Caco-2 (cell line): ENCODE measurements at regions not wholly inside any gene's neighbourhood (a gene's known extent, or its start where the extent isn't known, plus 50 kb on each side); places are given as distances from the start of the nearest gene placed in this dataset.

Source experiments
- BruUV-seq: library from RNA; stranded (reverse); fragments of 400-500 nt; replicated peaks from 2 replicates; lab custom pipeline; 2021; lab: Mats Ljungman, UMichigan
- CTCF ChIA-PET: fragments of 300-600 bp; sonication (Branson Sonifier 250); formaldehyde crosslinking; loops from one replicate; lab custom pipeline; 2022; ENCODE audit warnings: antibody characterized with exemption; lab: Charles Lee
- POLR2A ChIA-PET: fragments of 300-600 bp; sonication (Branson Sonifier 250); formaldehyde crosslinking; loops from one replicate; lab custom pipeline; 2022; ENCODE audit warnings: antibody characterized with exemption; lab: Charles Lee
- DNase-seq, 2 experiments: peaks; one replicate each; pipeline versions ENCODE4 v3.0.0 to v3.0.0-alpha.2; 2020 to 2022
- H3K27me3 ChIP-seq: replicated peaks from 2 replicates; pipeline ENCODE4 v1.6.0; 2011; ENCODE audit warnings: low read length; ENCODE audit not compliant: control insufficient read depth, insufficient read depth
- H3K36me3 ChIP-seq: 2 replicates; pipeline ENCODE4 v1.5.1; 2011; ENCODE audit warnings: low read length; ENCODE audit not compliant: control insufficient read depth, insufficient read depth
- H3K4me1 ChIP-seq: fragments of 250-450 bp; sonication (Bioruptor Pico); 2 replicates; pipeline ENCODE4 v1.5.1; 2020; ENCODE audit warnings: mild to moderate bottlenecking
- H3K4me3 ChIP-seq: 2 replicates; pipeline ENCODE4 v1.5.1; 2011; ENCODE audit warnings: low read depth, mild to moderate bottlenecking, control low read depth, low read length
- H3K9me3 ChIP-seq: fragments of 250-450 bp; sonication (Bioruptor Pico); 2 replicates; pipeline ENCODE4 v1.5.1; 2020; ENCODE audit warnings: mild to moderate bottlenecking, moderate library complexity
- H3K27ac Mint-ChIP-seq: one replicate; pipeline ENCODE4 v1.8.0; 2022; ENCODE audit warnings: mixed read lengths; ENCODE audit not compliant: unreplicated experiment
- H3K27me3 Mint-ChIP-seq: one replicate; pipeline ENCODE4 v1.8.0; 2022; ENCODE audit warnings: mixed read lengths; ENCODE audit not compliant: insufficient read depth, unreplicated experiment
- H3K36me3 Mint-ChIP-seq: one replicate; pipeline ENCODE4 v1.8.0; 2022; ENCODE audit warnings: mild to moderate bottlenecking, mixed read lengths; ENCODE audit not compliant: insufficient read depth, unreplicated experiment
- H3K4me1 Mint-ChIP-seq: one replicate; pipeline ENCODE4 v1.8.0; 2022; ENCODE audit warnings: low read depth, mixed read lengths; ENCODE audit not compliant: unreplicated experiment
- H3K4me3 Mint-ChIP-seq: one replicate; pipeline ENCODE4 v1.8.0; 2022; ENCODE audit warnings: mild to moderate bottlenecking, moderate library complexity, mixed read lengths; ENCODE audit not compliant: unreplicated experiment
- H3K9me3 Mint-ChIP-seq: one replicate; pipeline ENCODE4 v1.8.0; 2022; ENCODE audit warnings: mixed read lengths; ENCODE audit not compliant: unreplicated experiment
- intact Hi-C: fragments of 100-400 bp; cut with micrococcal nuclease; formaldehyde crosslinking; loops from one replicate; pipeline ENCODE4 v1.10.0; 2022; ENCODE audit not compliant: unreplicated experiment
- TF ChIP-seq, protein P1 (sequence below), 2 experiments: fragments of 200-600 bp in 1 of 2; IDR thresholded peaks; 1 replicate in 1 of 2; 2 replicates in 1 of 2; pipeline versions ENCODE4 v1.5.1 to v1.8.0; 2011 to 2022; ENCODE audit warnings: antibody characterized with exemption in 1 of 2, control low read depth in 1 of 2, inconsistent platforms in 1 of 2, low read depth in 1 of 2, low read length in 1 of 2, mild to moderate bottlenecking in 1 of 2, moderate library complexity in 1 of 2; ENCODE audit not compliant: insufficient read depth in 1 of 2, severe bottlenecking in 1 of 2, unreplicated experiment in 1 of 2

DNA sequence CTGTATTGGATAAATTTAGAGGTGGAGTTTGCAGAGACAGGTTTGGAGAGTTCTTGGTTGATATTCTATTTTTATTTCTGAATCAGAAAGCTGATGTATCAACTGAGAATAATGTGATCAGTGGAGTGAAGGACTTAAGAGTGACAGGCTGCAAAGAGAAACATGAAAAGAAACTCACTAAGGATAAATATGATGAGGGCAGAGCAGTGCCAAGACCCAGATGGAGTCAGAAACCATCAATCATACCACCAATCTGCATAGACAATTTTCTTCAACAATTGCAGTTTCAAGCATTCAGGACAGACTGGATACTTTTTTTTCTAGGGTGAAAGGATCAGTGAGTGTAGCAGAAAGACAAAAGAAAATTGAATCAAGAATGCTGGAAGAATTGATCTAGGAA lies 226.7 kb upstream of the NAV3 start:
- Histone ChIP-seq H3K36me3 (no peaks in the 10 kb centered on the region), H3K27me3 (no peaks in the 10 kb centered on the region; the same call in 1 of the 2 replicates), H3K4me1 (no peaks in the 10 kb centered on the region), H3K9me3 (no peaks in the 10 kb centered on the region), H3K4me3 (no peak overlapping the region)
- TF ChIP-seq, protein P1, sequence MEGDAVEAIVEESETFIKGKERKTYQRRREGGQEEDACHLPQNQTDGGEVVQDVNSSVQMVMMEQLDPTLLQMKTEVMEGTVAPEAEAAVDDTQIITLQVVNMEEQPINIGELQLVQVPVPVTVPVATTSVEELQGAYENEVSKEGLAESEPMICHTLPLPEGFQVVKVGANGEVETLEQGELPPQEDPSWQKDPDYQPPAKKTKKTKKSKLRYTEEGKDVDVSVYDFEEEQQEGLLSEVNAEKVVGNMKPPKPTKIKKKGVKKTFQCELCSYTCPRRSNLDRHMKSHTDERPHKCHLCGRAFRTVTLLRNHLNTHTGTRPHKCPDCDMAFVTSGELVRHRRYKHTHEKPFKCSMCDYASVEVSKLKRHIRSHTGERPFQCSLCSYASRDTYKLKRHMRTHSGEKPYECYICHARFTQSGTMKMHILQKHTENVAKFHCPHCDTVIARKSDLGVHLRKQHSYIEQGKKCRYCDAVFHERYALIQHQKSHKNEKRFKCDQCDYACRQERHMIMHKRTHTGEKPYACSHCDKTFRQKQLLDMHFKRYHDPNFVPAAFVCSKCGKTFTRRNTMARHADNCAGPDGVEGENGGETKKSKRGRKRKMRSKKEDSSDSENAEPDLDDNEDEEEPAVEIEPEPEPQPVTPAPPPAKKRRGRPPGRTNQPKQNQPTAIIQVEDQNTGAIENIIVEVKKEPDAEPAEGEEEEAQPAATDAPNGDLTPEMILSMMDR (IDR thresholded peaks at IDR 0.05; ENCODE audit: insufficient read depth in 1 of 2, low read depth in 1 of 2, low read length in 1 of 2, severe bottlenecking in 1 of 2, unreplicated experiment in 1 of 2): no peak
- no peak for DNase-seq
- H3K27me3 Mint-ChIP-seq: no peaks in the 10 kb centered on the region
- H3K4me3 Mint-ChIP-seq: no peak overlapping the region
- intact Hi-C loops: no loop called here
- H3K9me3 Mint-ChIP-seq: no peaks in the 10 kb centered on the region
- peaks cover 6% of the 10 kb centered on the region for H3K4me1 Mint-ChIP-seq
- no peak overlapping the region for H3K27ac Mint-ChIP-seq
- POLR2A ChIA-PET: no interaction called here
- CTCF ChIA-PET: no interaction called here
- BruUV-seq: no TSS peak
- H3K36me3 Mint-ChIP-seq: no peaks in the 10 kb centered on the region

DNA sequence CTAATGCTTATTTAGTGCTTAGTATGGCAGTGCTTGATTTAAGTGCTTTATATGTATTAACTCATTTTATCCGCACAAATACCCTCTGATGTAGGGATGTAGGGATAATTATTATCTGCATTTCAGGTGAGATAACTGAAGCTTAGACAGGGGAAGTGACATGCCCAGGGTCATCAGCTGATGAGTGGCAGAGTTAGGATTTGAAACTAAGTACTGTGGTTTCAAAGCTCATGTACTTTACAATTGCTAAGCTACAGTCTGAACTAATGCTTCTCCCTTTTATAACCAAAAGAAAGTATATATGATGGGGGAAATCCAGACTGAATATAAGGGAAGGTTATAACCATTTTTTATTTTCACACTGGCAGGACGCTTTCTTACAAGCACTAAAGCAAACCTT lies 229.6 kb upstream of the NAV3 start:
- no peaks in the 10 kb centered on the region for H3K36me3 Mint-ChIP-seq
- no peak overlapping the region for H3K27ac Mint-ChIP-seq
- peaks cover 6% of the 10 kb centered on the region for H3K4me1 Mint-ChIP-seq
- POLR2A ChIA-PET: no interaction called here
- no peaks in the 10 kb centered on the region; the same call in 1 of the 2 replicates for H3K27me3 ChIP-seq
- no peak overlapping the region for H3K4me3 Mint-ChIP-seq
- no peak for DNase-seq
- CTCF ChIA-PET: no interaction called here
- intact Hi-C loops: no loop called here
- no peaks in the 10 kb centered on the region for H3K9me3 ChIP-seq
- H3K4me1 ChIP-seq: no peaks in the 10 kb centered on the region
- H3K27me3 Mint-ChIP-seq: no peaks in the 10 kb centered on the region
- no TSS peak for BruUV-seq
- no peaks in the 10 kb centered on the region for H3K9me3 Mint-ChIP-seq
- H3K4me3 ChIP-seq: no peak overlapping the region
- H3K36me3 ChIP-seq: no peaks in the 10 kb centered on the region
- TF ChIP-seq, protein P1 (IDR thresholded peaks at IDR 0.05; ENCODE audit: insufficient read depth in 1 of 2, low read depth in 1 of 2, low read length in 1 of 2, severe bottlenecking in 1 of 2, unreplicated experiment in 1 of 2): no peak

DNA sequence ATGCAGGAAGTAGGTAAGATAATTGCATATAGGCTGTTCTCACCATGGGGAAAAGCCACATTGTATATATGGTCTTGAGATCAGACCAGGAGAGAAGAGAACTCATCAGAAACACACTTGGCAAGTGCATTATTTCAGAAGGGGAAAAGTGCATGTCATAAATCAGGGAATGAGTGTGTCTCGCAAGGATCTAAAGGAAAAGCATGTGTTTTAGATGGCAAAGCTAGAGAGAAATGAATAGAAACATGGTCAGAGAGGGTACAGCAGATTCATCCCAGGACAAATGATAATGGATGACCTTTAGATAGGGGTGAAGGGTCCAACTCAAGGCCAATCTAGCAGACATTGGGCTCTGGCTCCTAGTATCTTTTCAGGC lies 230.2 kb upstream of the NAV3 start:
- H3K4me3 Mint-ChIP-seq: no peak overlapping the region
- Histone ChIP-seq H3K9me3 (no peaks in the 10 kb centered on the region), H3K36me3 (no peaks in the 10 kb centered on the region), H3K27me3 (no peaks in the 10 kb centered on the region; the same call in 1 of the 2 replicates), H3K4me3 (no peak overlapping the region), H3K4me1 (no peaks in the 10 kb centered on the region)
- H3K36me3 Mint-ChIP-seq: no peaks in the 10 kb centered on the region
- H3K9me3 Mint-ChIP-seq: no peaks in the 10 kb centered on the region
- intact Hi-C loops: no loop called here
- TF ChIP-seq, protein P1 (IDR thresholded peaks at IDR 0.05; ENCODE audit: insufficient read depth in 1 of 2, low read depth in 1 of 2, low read length in 1 of 2, severe bottlenecking in 1 of 2, unreplicated experiment in 1 of 2): no peak
- BruUV-seq: no TSS peak
- DNase-seq: no peak
- POLR2A ChIA-PET: no interaction called here
- H3K4me1 Mint-ChIP-seq: peaks cover 6% of the 10 kb centered on the region
- H3K27ac Mint-ChIP-seq: no peak overlapping the region
- CTCF ChIA-PET: no interaction called here
- no peaks in the 10 kb centered on the region for H3K27me3 Mint-ChIP-seq
